HG03064 (cell line): ENCODE measurements at regions not wholly inside any gene's neighbourhood (a gene's known extent, or its start where the extent isn't known, plus 50 kb on each side); places are given as distances from the start of the nearest gene placed in this dataset.
"Not testable (repeated sequence)": the region's sequence is repeated elsewhere in the genome, so short reads cannot be mapped to it uniquely, and the experiment has no call there.

Experiments
- ATAC-seq: cut with Tn5 transposase; IDR thresholded peaks from one replicate; pipeline ENCODE4 v1.9.1; 2021; ENCODE audit warnings: low read depth; ENCODE audit not compliant: unreplicated experiment

- ATAC-seq = no peak
Measured at GRCh38 chr12:67758521-67758920, 110.0 kb downstream of the DYRK2 start.

GRCh38 chr12:67759829-67760228, 111.3 kb downstream of the DYRK2 start:
- ATAC-seq = no peak

GRCh38 chr12:67760586-67761275, 112.2 kb downstream of the DYRK2 start:
- no peak for ATAC-seq

DNA sequence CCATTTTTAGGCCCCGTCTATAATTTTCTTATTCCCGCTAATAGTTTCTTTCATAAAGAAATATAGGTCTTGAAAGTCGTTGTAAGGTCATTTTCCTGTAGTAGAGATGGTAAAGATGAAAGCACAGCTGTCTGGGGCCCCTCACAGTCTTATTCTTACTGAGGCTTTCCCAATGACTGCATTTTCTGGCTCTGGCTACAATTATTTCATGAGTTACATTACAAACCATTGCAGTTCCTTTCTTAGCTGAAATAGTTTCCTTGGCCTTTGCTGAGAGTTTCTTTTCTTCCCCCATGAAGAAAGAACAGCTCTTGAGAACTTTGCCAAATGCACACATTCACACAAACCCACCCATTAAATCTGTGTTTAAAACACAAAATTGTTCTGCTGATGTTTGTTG, 113.0 kb downstream of the DYRK2 start:
- no peak for ATAC-seq

GRCh38 chr12:67764055-67764454, 115.5 kb downstream of the DYRK2 start:
- no peak for ATAC-seq

GRCh38 chr12:67764946-67765619, 116.5 kb downstream of the DYRK2 start:
- no peak for ATAC-seq

- no peak for ATAC-seq
Measured at GRCh38 chr12:67765776-67766766, 117.5 kb downstream of the DYRK2 start.

DNA sequence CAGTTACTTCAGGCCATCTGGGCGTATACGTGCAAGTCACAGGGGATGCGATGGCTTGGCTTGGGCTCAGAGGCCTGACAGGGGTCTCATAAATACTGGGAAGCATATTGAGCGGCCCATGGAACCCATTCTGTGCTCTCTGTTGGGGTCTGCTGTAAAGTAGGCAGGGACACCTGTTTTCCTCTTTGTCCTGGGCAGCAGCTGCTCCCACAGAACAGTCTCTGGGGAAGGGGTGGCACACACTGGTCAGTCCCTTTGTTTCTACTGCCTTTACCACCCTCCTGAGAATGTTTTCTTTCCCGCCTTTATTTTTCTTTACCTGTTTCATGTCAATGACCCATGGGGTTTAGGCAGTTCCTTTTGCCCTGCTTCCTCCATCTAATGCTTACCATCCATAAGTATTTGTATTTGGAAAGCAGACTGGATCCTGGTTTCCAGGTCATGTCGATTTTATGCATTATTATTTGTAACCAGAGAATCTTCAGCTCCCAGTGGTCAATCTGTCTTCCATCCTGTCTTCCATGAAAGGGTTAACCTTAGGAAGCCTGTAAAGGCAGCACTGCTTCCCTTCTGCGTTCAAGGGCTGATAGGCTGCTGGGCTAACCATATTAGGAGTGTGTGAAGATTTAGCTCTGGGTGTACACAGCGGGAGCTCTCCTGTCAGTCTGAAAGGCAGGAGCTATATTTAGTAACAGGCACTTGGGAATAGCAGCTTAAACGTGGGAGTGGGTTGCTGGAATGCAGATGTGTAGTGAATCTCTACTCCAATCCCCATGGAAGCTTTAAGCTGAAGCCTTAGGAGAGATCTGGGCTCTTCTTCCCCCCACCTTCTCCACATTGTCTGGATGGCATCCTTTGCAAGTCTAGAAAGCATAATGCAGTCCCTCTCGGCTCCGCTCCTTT, 124.0 kb downstream of the DYRK2 start:
- no peak for ATAC-seq

- ATAC-seq = no peak
Measured at GRCh38 chr12:67773896-67774295, 125.4 kb downstream of the DYRK2 start.

GRCh38 chr12:67774983-67775587, 126.5 kb downstream of the DYRK2 start:
- no peak for ATAC-seq

DNA sequence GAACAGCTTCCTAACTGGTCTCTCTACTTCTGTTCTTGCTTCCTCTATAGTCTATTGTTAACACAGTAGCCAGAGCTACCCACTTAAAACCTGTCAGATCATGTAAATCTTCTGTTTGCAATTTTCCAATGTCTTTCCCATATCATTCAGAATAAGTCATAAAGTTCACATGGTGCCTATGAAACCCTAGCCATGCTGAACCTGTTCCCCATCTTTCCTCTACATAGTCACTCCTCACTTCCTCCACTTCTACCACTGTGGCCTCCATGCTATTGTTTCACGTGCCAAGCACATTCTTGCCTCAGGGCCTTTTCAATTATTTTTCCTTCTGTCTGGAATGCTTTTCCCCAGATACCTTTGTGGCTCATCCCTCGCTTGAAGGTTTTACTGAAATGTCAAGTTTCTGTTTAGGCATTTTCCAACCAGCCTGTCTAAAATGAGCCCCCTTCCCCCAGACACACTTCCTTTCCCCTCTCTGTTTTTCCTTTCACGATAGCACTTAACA, 132.1 kb downstream of the DYRK2 start:
- ATAC-seq = no peak

DNA sequence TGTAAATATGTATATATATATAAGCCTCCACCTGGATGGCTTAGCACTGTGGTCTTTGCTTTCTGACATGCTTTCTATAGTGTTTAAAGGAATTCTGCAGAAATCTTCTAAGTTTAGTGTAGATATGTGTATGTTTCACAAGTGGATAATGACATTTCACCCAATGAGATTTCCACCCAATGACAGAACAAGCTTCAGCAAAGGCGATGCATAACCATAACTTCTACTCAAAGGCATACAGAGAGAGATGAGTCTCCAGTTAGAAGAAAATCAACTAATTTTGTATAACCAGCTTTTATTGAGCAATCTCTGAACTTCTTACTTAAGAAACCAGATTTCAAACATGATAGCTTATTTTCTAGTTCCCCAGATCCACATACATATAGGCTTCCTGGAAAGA, 134.0 kb downstream of the DYRK2 start:
- no peak for ATAC-seq

DNA sequence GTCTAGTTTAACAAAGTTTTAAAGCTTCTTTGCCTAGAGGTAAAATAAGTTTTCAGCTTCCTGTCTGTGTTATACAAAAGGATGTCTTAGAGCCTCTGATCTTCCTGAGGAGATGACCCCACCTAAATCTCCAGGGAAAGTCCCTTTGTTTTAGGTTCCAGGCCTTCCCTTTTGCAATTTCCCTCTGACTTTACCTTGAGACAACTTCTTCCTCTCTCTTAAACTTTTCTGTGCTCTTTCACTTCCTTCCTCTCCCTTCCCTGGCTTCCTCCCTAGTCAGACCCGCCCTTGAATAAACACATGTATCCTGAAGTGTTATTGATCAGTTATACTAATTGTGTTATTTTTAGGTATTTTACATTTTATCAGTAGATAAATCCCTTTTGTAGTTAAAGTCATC, 134.8 kb downstream of the DYRK2 start:
- no peak for ATAC-seq

GRCh38 chr12:67784831-67785230, 136.3 kb downstream of the DYRK2 start:
- no peak for ATAC-seq

DNA sequence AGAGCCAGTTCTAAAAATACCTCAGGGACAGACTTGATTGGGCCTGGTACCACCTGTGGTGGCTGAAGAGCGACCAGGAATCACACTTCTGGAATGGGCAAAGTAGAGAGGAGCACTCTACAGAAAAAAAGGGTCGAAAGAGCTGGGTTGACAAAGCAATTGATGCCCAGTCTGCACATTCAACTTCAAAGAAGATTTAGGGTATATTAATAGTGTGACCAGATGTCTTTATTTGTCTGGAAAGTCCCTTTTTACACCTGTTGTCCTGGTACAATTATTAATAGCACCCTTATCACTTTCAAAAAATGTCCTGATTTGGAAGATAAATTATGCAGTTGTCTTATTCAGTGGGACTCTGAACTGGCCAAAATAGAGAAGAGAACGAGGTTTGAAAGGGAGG, 137.5 kb downstream of the DYRK2 start:
- ATAC-seq = no peak

DNA sequence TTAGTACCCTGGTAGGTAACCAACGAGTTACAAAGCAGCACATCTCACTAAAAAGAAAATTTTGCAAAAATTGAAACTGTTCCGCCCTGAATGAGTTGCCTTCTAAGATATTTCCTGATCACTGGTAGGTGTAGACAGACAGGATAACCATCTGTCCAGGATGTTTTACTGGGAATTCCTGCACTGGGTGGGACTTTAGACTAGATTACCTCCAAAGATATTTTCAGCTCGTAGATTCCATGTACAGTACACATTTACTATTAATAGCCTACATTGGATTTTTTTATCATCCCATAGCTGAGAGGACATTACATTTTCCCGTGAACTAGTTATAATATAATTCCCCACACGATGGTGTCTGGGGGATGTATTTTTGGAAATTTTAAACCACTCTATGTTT, 139.6 kb downstream of the DYRK2 start:
- ATAC-seq = no peak

DNA sequence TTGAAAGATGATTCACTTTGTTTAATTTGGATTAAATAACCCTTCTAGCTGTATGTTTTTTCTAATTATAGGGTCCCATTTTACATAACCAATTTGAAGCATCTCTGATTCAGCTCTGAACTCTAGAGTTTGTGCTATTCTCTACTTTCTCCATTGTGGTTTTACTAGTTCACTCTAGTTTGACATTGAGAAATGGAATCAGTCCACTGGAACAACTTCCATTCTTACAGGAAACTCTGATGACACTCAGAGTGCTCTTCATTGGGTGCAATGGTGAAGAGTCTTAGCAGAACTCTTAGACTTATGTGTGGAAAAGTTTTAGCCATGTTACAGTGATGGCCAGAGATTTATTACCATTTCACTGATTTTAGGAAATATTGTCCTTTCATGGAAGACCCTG, 140.7 kb downstream of the DYRK2 start:
- ATAC-seq = no peak

- no peak for ATAC-seq
Measured at GRCh38 chr12:67790660-67791059, 142.1 kb downstream of the DYRK2 start.

GRCh38 chr12:67791362-67791761, 142.8 kb downstream of the DYRK2 start:
- ATAC-seq = not testable (repeated sequence)

DNA sequence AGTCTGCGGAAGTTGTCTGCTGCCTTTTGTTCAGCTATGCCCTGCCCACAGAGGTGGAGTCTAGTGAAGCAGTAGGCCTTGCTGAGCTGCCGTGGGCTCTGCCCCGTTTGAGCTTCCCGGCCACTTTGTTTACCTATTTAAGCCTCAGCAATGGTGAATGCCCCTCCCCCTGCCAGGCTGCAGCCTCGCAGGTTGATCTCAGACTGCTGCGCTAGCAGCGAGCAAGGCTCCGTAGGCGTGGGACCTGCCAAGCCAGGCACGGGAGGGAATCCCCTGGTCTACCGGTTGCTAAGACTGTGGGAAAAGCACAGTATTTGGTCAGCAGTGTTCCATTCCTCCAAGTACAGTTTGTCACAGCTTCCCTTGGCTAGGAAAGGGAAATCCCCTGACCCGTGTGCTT, 143.6 kb downstream of the DYRK2 start:
- ATAC-seq = no peak
